ENCODE measurements at regions not wholly inside any gene's neighbourhood (a gene's known extent, or its start where the extent isn't known, plus 50 kb on each side); places are given as distances from the start of the nearest gene placed in this dataset.
"Not testable (repeated sequence)": the region's sequence is repeated elsewhere in the genome, so short reads cannot be mapped to it uniquely, and the experiment has no call there.

GRCh38 chr16:46427340-46428107 is 193.7 kb downstream of the SHCBP1 start:
- no peak for TF ChIP-seq MAX (CRISPR knock-in tag; IDR thresholded peaks at IDR 0.05)
- DNase-seq (ENCODE audit: low spot score) (no peak), ATAC-seq (no peak)
- H3K4me3 Mint-ChIP-seq, result no peak overlapping the region
- H3K9me3 Mint-ChIP-seq, result peaks cover 51% of the 10 kb centered on the region
- H3K27me3 Mint-ChIP-seq (ENCODE audit: low read depth), result peaks cover 3% of the 10 kb centered on the region; the same call in 1 of the 2 replicates
- H3K27ac Mint-ChIP-seq, result no peak overlapping the region
- H3K36me3 Mint-ChIP-seq, result peaks cover 46% of the 10 kb centered on the region
- H3K4me1 Mint-ChIP-seq, result no peaks in the 10 kb centered on the region
- CTCF ChIA-PET, result no interaction called here
- POLR2A ChIA-PET, result no interaction called here

GRCh38 chr16:46426336-46426735 is 194.8 kb downstream of the SHCBP1 start:
- ChIA-PET POLR2A (no interaction called here), CTCF (no interaction called here)
- H3K4me3 Mint-ChIP-seq, result no peak overlapping the region
- no peak for TF ChIP-seq ZSCAN18 (CRISPR knock-in tag; IDR thresholded peaks at IDR 0.05)
- TF ChIP-seq NFATC4 (CRISPR knock-in tag; IDR thresholded peaks at IDR 0.05), result no peak
- TF ChIP-seq CTCF (IDR thresholded peaks at IDR 0.05), result no peak
- TF ChIP-seq SMAD4 (CRISPR knock-in tag; IDR thresholded peaks at IDR 0.05), result no peak
- H3K9me3 Mint-ChIP-seq, result peaks cover 53% of the 10 kb centered on the region
- peaks cover 7% of the 10 kb centered on the region; the same call in 1 of the 2 replicates for H3K27me3 Mint-ChIP-seq (ENCODE audit: low read depth)
- no peak overlapping the region for H3K27ac Mint-ChIP-seq
- H3K36me3 Mint-ChIP-seq, result peaks cover 51% of the 10 kb centered on the region
- ATAC-seq (no peak), DNase-seq (ENCODE audit: low spot score) (no peak)
- no peaks in the 10 kb centered on the region for H3K4me1 Mint-ChIP-seq

GRCh38 chr16:46404028-46404427 is 217.2 kb downstream of the SHCBP1 start:
- Mint-ChIP-seq H3K36me3 (peaks cover 55% of the 10 kb centered on the region), H3K9me3 (peaks cover 35% of the 10 kb centered on the region), H3K4me1 (no peaks in the 10 kb centered on the region), H3K4me3 (no peak overlapping the region), H3K27me3 (ENCODE audit: low read depth) (peaks cover 36% of the 10 kb centered on the region), H3K27ac (no peak overlapping the region)
- ATAC-seq (no peak), DNase-seq (ENCODE audit: low spot score) (no peak)
- TF ChIP-seq ETV6 (CRISPR knock-in tag; IDR thresholded peaks at IDR 0.05) (no peak), ZNF512 (CRISPR knock-in tag; IDR thresholded peaks at IDR 0.05; ENCODE audit: borderline replicate concordance) (no peak), IRF2 (CRISPR knock-in tag; IDR thresholded peaks at IDR 0.05; ENCODE audit: borderline replicate concordance, low read depth) (no peak), ZNF423 (CRISPR knock-in tag; IDR thresholded peaks at IDR 0.05) (no peak)
- POLR2A ChIA-PET, result no interaction called here
- CTCF ChIA-PET, result no interaction called here

- ATAC-seq, result not testable (repeated sequence)
- peaks cover 11% of the 10 kb centered on the region for H3K27me3 Mint-ChIP-seq (ENCODE audit: low read depth)
Measured at GRCh38 chr16:46398559-46398958, 222.6 kb downstream of the SHCBP1 start.

GRCh38 chr16:46396883-46397270 is 224.3 kb downstream of the SHCBP1 start:
- H3K36me3 Mint-ChIP-seq, result peaks cover 19% of the 10 kb centered on the region
- CTCF ChIA-PET; POLR2A ChIA-PET; H3K27ac Mint-ChIP-seq; H3K4me3 Mint-ChIP-seq; ATAC-seq; H3K4me1 Mint-ChIP-seq; DNase-seq (ENCODE audit: low spot score): not testable (repeated sequence)
- H3K27me3 Mint-ChIP-seq (ENCODE audit: low read depth), result peaks cover 17% of the 10 kb centered on the region
- peaks cover 16% of the 10 kb centered on the region for H3K9me3 Mint-ChIP-seq

More at GRCh38 chr16:46398559-46398958, 222.6 kb downstream of the SHCBP1 start:
- H3K4me1 Mint-ChIP-seq; H3K4me3 Mint-ChIP-seq; DNase-seq (ENCODE audit: low spot score); CTCF ChIA-PET; H3K27ac Mint-ChIP-seq; POLR2A ChIA-PET: not testable (repeated sequence)
- H3K36me3 Mint-ChIP-seq, result peaks cover 20% of the 10 kb centered on the region
- H3K9me3 Mint-ChIP-seq, result peaks cover 12% of the 10 kb centered on the region

- H3K4me1 Mint-ChIP-seq; H3K27ac Mint-ChIP-seq; DNase-seq (ENCODE audit: low spot score); CTCF ChIA-PET; ATAC-seq; POLR2A ChIA-PET; H3K4me3 Mint-ChIP-seq: not testable (repeated sequence)
- peaks cover 19% of the 10 kb centered on the region for H3K36me3 Mint-ChIP-seq
- H3K27me3 Mint-ChIP-seq (ENCODE audit: low read depth), result peaks cover 17% of the 10 kb centered on the region
- H3K9me3 Mint-ChIP-seq, result peaks cover 20% of the 10 kb centered on the region
Measured at GRCh38 chr16:46396131-46396882, 224.9 kb downstream of the SHCBP1 start.
